AG10803 (cell line): ENCODE measurements at regions not wholly inside any gene's neighbourhood (a gene's known extent, or its start where the extent isn't known, plus 50 kb on each side); places are given as distances from the start of the nearest gene placed in this dataset.

Experiments
- DNase-seq: peaks from one replicate; pipeline ENCODE4 v3.0.0; 2010; ENCODE audit warnings: low read depth
- H3K4me3 ChIP-seq: 2 replicates; pipeline ENCODE4 v1.5.1; 2011; ENCODE audit warnings: mild to moderate bottlenecking, low read length, control low read depth
- TF ChIP-seq, protein P1 (sequence below): conservative IDR thresholded peaks from 2 replicates; pipeline ENCODE4 v1.5.1; 2011; ENCODE audit warnings: mild to moderate bottlenecking, low read length, control low read depth, inconsistent platforms

DNA sequence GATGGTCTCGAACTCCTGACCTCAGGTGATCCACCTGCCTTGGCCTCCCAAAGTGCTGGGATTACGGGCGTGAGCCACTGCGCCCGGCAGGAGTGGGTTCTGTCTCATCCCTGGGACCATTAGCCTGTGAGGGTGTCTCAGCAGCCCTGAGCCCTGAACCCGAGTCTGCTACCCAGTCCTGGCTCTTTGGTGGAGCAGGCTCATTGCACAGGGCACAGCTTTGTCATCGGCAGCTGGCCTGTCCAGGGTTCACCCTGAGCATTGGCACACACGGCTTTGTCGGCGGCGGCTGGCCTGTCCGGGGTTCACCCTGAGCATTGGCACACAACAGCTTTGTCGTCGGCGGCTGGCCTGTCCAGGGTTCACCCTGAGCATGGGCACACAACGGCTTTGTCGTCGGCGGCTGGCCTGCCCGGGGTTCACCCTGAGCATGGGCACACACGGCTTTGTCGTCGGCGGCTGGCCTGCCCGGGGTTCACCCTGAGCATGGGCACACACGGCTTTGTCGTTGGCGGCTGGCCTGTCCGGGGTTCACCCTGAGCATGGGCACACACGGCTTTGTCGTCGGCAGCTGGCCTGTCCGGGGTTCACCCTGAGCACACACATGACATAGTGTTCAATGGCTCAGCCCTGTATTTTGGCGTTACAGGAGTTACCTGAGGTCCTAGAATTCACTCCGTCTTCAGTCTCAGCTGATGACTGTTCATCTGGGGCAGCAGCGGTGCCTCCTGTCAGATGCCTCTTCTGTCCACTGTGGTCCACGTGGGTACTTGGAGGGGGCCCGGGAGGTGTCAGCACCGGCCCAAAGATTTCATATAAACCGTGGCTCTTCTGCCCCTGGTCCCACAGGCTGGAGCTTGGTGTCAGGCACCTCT, 1082.5 kb downstream of the BRD1 start:
- DNase-seq: no peak
- TF ChIP-seq, protein P1, sequence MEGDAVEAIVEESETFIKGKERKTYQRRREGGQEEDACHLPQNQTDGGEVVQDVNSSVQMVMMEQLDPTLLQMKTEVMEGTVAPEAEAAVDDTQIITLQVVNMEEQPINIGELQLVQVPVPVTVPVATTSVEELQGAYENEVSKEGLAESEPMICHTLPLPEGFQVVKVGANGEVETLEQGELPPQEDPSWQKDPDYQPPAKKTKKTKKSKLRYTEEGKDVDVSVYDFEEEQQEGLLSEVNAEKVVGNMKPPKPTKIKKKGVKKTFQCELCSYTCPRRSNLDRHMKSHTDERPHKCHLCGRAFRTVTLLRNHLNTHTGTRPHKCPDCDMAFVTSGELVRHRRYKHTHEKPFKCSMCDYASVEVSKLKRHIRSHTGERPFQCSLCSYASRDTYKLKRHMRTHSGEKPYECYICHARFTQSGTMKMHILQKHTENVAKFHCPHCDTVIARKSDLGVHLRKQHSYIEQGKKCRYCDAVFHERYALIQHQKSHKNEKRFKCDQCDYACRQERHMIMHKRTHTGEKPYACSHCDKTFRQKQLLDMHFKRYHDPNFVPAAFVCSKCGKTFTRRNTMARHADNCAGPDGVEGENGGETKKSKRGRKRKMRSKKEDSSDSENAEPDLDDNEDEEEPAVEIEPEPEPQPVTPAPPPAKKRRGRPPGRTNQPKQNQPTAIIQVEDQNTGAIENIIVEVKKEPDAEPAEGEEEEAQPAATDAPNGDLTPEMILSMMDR: no peak
- no peak overlapping the region for H3K4me3 ChIP-seq

DNA sequence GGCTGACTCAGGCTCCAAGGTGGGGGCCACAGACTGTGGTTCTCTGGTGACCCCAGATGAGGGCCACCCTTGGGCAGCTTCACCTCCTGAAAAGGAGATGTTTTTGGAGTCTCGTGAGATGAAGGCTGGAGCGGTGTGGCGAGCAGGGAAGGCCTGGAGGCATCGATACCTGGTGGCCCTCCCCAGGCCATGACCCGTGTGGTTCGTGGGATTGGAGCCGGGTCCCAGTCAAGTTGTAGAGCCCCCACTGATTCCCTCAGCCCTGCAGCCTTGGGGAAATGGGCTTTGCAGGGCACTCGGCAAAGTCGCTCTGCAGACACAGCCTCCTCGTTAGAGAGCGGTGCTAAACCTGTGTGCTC, 1083.4 kb downstream of the BRD1 start:
- TF ChIP-seq, protein P1: no peak
- DNase-seq: no peak

GRCh38 chr22:48743601-48744282, 1083.9 kb downstream of the BRD1 start:
- H3K4me3 ChIP-seq: no peak overlapping the region
- TF ChIP-seq, protein P1: no peak
- DNase-seq: no peak

More for the DNA sequence above, 1083.4 kb downstream of the BRD1 start:
- H3K4me3 ChIP-seq: no peak overlapping the region

DNA sequence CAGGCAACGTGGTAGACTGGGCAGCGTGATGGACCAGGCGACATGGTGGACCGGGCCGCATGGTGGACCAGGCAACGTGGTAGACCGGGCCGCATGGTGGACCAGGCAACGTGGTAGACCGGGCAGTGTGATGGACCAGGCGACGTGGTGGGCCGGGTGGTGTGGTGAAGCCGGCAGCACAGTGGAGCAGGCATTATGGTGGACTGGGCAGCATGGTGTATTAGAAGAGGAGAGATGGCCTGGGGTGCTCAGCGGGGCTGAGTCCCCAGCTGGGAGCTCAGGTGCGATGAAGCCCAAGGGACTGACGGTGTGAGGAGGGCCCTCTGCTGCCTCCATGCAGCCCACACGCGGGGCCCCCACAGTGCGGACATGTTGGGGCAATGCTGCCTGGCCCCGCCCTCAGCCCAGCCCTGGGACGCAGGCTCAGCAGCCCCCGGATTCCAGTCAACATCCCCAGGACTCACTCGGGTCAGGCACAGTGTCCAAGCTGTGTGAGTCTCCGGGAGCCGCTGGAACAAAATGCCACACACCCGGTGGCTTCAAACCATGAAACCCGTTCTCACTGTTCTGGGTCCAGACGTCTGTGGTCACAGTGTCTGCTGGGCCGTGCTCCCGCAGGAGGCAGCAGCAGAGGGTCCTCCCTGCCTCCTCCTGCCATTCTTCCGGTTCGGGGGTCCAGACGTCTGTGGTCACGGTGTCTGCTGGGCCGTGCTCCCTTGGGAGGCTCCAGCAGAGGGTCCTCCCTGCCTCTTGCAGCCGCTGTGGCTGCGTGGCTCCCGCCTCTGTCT, 1084.9 kb downstream of the BRD1 start:
- DNase-seq: no peak
- H3K4me3 ChIP-seq: no peak overlapping the region
- TF ChIP-seq, protein P1: no peak

DNA sequence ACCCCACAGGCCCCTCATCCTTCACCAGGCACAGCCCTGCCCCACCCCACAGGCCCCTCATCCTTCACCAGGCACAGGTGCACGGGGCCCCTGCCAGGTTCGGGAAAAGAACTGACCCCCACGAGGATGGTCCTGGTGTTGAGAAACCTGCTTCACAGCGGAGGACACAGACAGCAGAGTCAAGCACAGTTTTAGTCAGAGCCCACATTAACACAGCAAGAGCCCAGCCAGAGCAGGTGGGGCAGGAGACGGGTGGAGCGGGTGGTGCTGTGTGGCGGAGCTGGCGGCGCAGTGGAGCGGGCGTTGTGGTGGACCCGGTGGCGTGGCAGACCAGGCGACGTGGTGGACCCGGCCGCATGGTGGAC, 1085.5 kb downstream of the BRD1 start:
- no peak for DNase-seq
- TF ChIP-seq, protein P1: no peak
- no peak overlapping the region for H3K4me3 ChIP-seq

GRCh38 chr22:48741540-48741939, 1086.1 kb downstream of the BRD1 start:
- TF ChIP-seq, protein P1: no peak
- H3K4me3 ChIP-seq: no peak overlapping the region

More at GRCh38 chr22:48741540-48741939, 1086.1 kb downstream of the BRD1 start:
- DNase-seq: no peak
